Mesendoderm (in vitro differentiated cells): ENCODE measurements at regions not wholly inside any gene's neighbourhood (a gene's known extent, or its start where the extent isn't known, plus 50 kb on each side); places are given as distances from the start of the nearest gene placed in this dataset.
"Not testable (repeated sequence)": the region's sequence is repeated elsewhere in the genome, so short reads cannot be mapped to it uniquely, and the experiment has no call there.

Experiments used
- DNase-seq: peaks from one replicate; pipeline ENCODE4 v3.0.0; 2013
- H2AK5ac ChIP-seq: 2 replicates; pipeline ENCODE4 v1.6.1; 2013; ENCODE audit warnings: low read length, inconsistent platforms
- H2BK120ac ChIP-seq: 2 replicates; pipeline ENCODE4 v1.6.1; 2013; ENCODE audit warnings: low read depth, mild to moderate bottlenecking, low read length, moderate library complexity, mixed read lengths
- H2BK15ac ChIP-seq: replicated peaks from 2 replicates; pipeline ENCODE4 v1.6.1; 2013; ENCODE audit warnings: low read depth, mild to moderate bottlenecking, moderate library complexity
- H2BK5ac ChIP-seq: 2 replicates; pipeline ENCODE4 v1.6.1; 2013; ENCODE audit warnings: low read length, inconsistent platforms
- H3K18ac ChIP-seq: 2 replicates; pipeline ENCODE4 v1.6.1; 2013; ENCODE audit warnings: mild to moderate bottlenecking, low read length, mixed read lengths
- H3K23ac ChIP-seq: one replicate; pipeline ENCODE4 v1.6.1; 2013; ENCODE audit warnings: low read length
- H3K27ac ChIP-seq: 2 replicates; pipeline ENCODE4 v1.5.1; 2013; ENCODE audit warnings: low read depth, mild to moderate bottlenecking, inconsistent platforms, low read length, moderate library complexity
- H3K27me3 ChIP-seq: 2 replicates; pipeline ENCODE4 v1.6.1; 2013; ENCODE audit warnings: low read length, control low read depth, mild to moderate bottlenecking, inconsistent platforms; ENCODE audit not compliant: insufficient read depth, poor library complexity
- H3K36me3 ChIP-seq: 2 replicates; pipeline ENCODE4 v1.6.1; 2013; ENCODE audit warnings: low read length, inconsistent platforms; ENCODE audit not compliant: control insufficient read depth, insufficient read depth
- H3K4ac ChIP-seq: one replicate; pipeline ENCODE4 v1.6.1; 2013; ENCODE audit warnings: low read depth, mild to moderate bottlenecking, low read length, moderate library complexity
- H3K4me1 ChIP-seq: 2 replicates; pipeline ENCODE4 v1.6.1; 2013; ENCODE audit warnings: low read depth, low read length, inconsistent platforms; ENCODE audit not compliant: control insufficient read depth
- H3K4me2 ChIP-seq: 2 replicates; pipeline ENCODE4 v1.6.1; 2013; ENCODE audit warnings: low read length
- H3K4me3 ChIP-seq: 2 replicates; pipeline ENCODE4 v1.5.1; 2013; ENCODE audit warnings: mild to moderate bottlenecking, low read length
- H3K56ac ChIP-seq: one replicate; pipeline ENCODE4 v1.6.1; 2013; ENCODE audit warnings: low read length
- H3K79me1 ChIP-seq: 2 replicates; pipeline ENCODE4 v1.6.1; 2013; ENCODE audit warnings: low read length, inconsistent platforms
- H3K79me2 ChIP-seq: 2 replicates; pipeline ENCODE4 v1.6.1; 2013; ENCODE audit warnings: mild to moderate bottlenecking, low read length; ENCODE audit not compliant: control insufficient read depth, insufficient read depth
- H3K9ac ChIP-seq: 2 replicates; pipeline ENCODE4 v1.6.1; 2013; ENCODE audit warnings: low read length, inconsistent platforms
- H4K5ac ChIP-seq: one replicate; pipeline ENCODE4 v1.6.1; 2013; ENCODE audit warnings: low read length
- H4K8ac ChIP-seq: one replicate; pipeline ENCODE4 v1.6.1; 2013; ENCODE audit warnings: low read depth, mild to moderate bottlenecking, control low read depth, low read length, moderate library complexity
- WGBS: extraction: QIAGEN DNeasy Blood & Tissue Kit; methylation state at CpG from one replicate; pipeline ENCODE4 v1.1.7; 2013; ENCODE audit warnings: low lambda C conversion rate, missing lambda C conversion rate; ENCODE audit not compliant: insufficient coverage; ENCODE audit errors: extremely low coverage; 5-methylcytosine and 5-hydroxymethylcytosine counted together

GRCh38 chr18:51257150-51257549 is 59.7 kb upstream of the MEX3C start:
- Histone ChIP-seq H4K8ac (no peak overlapping the region), H3K27me3 (no peaks in the 10 kb centered on the region), H2BK120ac (no peak overlapping the region), H4K5ac (no peak overlapping the region), H3K56ac (no peak overlapping the region), H2BK15ac (no peak overlapping the region), H3K4me1 (no peaks in the 10 kb centered on the region), H3K23ac (no peak overlapping the region), H2AK5ac (no peak overlapping the region), H3K4ac (no peak overlapping the region), H3K9ac (no peak overlapping the region), H3K27ac (no peak overlapping the region), H3K4me3 (no peak overlapping the region), H3K4me2 (no peak overlapping the region), H2BK5ac (no peak overlapping the region), H3K79me2 (no peaks in the 10 kb centered on the region), H3K18ac (no peak overlapping the region), H3K36me3 (no peaks in the 10 kb centered on the region), H3K79me1 (no peaks in the 10 kb centered on the region)
- no CpG with 5 or more reads among the region's 4 CpGs for WGBS
- no peak for DNase-seq

- no peak overlapping the region for H4K5ac ChIP-seq
- no peak overlapping the region for H3K4me3 ChIP-seq
- no peak overlapping the region for H3K23ac ChIP-seq
- no peak overlapping the region for H2BK15ac ChIP-seq
- no peak overlapping the region for H2AK5ac ChIP-seq
- WGBS: no CpG with 5 or more reads among the region's 2 CpGs
- H2BK5ac ChIP-seq: no peak overlapping the region
- no peak for DNase-seq
- no peak overlapping the region for H3K18ac ChIP-seq
- H3K36me3 ChIP-seq: no peaks in the 10 kb centered on the region
- H3K4ac ChIP-seq: no peak overlapping the region
- H4K8ac ChIP-seq: no peak overlapping the region
- H3K79me2 ChIP-seq: no peaks in the 10 kb centered on the region
- H3K27ac ChIP-seq: no peak overlapping the region
- no peak overlapping the region for H3K9ac ChIP-seq
- no peaks in the 10 kb centered on the region for H3K79me1 ChIP-seq
- H3K27me3 ChIP-seq: no peaks in the 10 kb centered on the region
- H3K4me2 ChIP-seq: no peak overlapping the region
- H3K56ac ChIP-seq: no peak overlapping the region
- no peak overlapping the region for H2BK120ac ChIP-seq
- H3K4me1 ChIP-seq: no peaks in the 10 kb centered on the region
These were observed 62.6 kb upstream of the MEX3C start for GRCh38 chr18:51260118-51260517.

- H2BK5ac ChIP-seq, H4K8ac ChIP-seq, H3K4me1 ChIP-seq, H2BK120ac ChIP-seq, H3K36me3 ChIP-seq, H3K23ac ChIP-seq, H4K5ac ChIP-seq, H3K9ac ChIP-seq, H3K4ac ChIP-seq, H3K27ac ChIP-seq, H3K79me2 ChIP-seq, H2AK5ac ChIP-seq, H2BK15ac ChIP-seq, H3K4me2 ChIP-seq, DNase-seq, H3K18ac ChIP-seq, H3K27me3 ChIP-seq, H3K4me3 ChIP-seq, H3K56ac ChIP-seq, H3K79me1 ChIP-seq: not testable (repeated sequence)
- WGBS: no CpG with 5 or more reads among the region's 4 CpGs
These were observed 68.6 kb upstream of the MEX3C start for GRCh38 chr18:51266077-51266476.

- Histone ChIP-seq H3K27me3 (no peaks in the 10 kb centered on the region), H3K9ac (no peak overlapping the region), H2AK5ac (no peak overlapping the region), H3K56ac (no peak overlapping the region), H3K27ac (no peak overlapping the region), H4K8ac (no peak overlapping the region), H3K18ac (no peak overlapping the region), H2BK120ac (no peak overlapping the region), H3K79me2 (no peaks in the 10 kb centered on the region), H3K23ac (no peak overlapping the region), H4K5ac (no peak overlapping the region), H3K36me3 (no peaks in the 10 kb centered on the region), H3K79me1 (no peaks in the 10 kb centered on the region), H3K4me3 (no peak overlapping the region), H3K4me1 (no peaks in the 10 kb centered on the region), H2BK5ac (no peak overlapping the region), H2BK15ac (no peak overlapping the region), H3K4ac (no peak overlapping the region), H3K4me2 (no peak overlapping the region)
- WGBS: no CpG with 5 or more reads among the region's 4 CpGs
- DNase-seq: no peak
These were observed 69.3 kb upstream of the MEX3C start for GRCh38 chr18:51266773-51267172.

GRCh38 chr18:51273437-51273836 is 76.0 kb upstream of the MEX3C start:
- Histone ChIP-seq H4K8ac (no peak overlapping the region), H3K9ac (no peak overlapping the region), H3K36me3 (no peaks in the 10 kb centered on the region), H3K23ac (no peak overlapping the region), H3K4me2 (no peak overlapping the region), H3K18ac (no peak overlapping the region), H3K27me3 (no peaks in the 10 kb centered on the region), H3K4ac (no peak overlapping the region), H3K79me2 (no peaks in the 10 kb centered on the region), H2BK15ac (no peak overlapping the region), H3K4me3 (no peak overlapping the region), H3K4me1 (no peaks in the 10 kb centered on the region), H3K27ac (no peak overlapping the region), H2BK120ac (no peak overlapping the region), H3K56ac (no peak overlapping the region), H2AK5ac (no peak overlapping the region), H3K79me1 (no peaks in the 10 kb centered on the region), H4K5ac (no peak overlapping the region), H2BK5ac (no peak overlapping the region)
- DNase-seq: peak; percentile 25

- no peak overlapping the region for H3K56ac ChIP-seq
- H2AK5ac ChIP-seq: no peak overlapping the region
- H2BK15ac ChIP-seq: no peak overlapping the region
- no peak overlapping the region for H3K18ac ChIP-seq
- no peak for DNase-seq
- H3K23ac ChIP-seq: no peak overlapping the region
- H4K5ac ChIP-seq: no peak overlapping the region
- H4K8ac ChIP-seq: no peak overlapping the region
- no peaks in the 10 kb centered on the region for H3K4me1 ChIP-seq
- H3K79me2 ChIP-seq: no peaks in the 10 kb centered on the region
- H3K36me3 ChIP-seq: no peaks in the 10 kb centered on the region
- H3K4ac ChIP-seq: no peak overlapping the region
- no peak overlapping the region for H3K4me2 ChIP-seq
- H3K9ac ChIP-seq: no peak overlapping the region
- H3K79me1 ChIP-seq: no peaks in the 10 kb centered on the region
- WGBS: no CpG with 5 or more reads among the region's 6 CpGs
- no peak overlapping the region for H2BK120ac ChIP-seq
- H2BK5ac ChIP-seq: no peak overlapping the region
- H3K27ac ChIP-seq: no peak overlapping the region
- H3K4me3 ChIP-seq: no peak overlapping the region
- no peaks in the 10 kb centered on the region for H3K27me3 ChIP-seq
These were observed 78.4 kb upstream of the MEX3C start for GRCh38 chr18:51275712-51276476.
